ENCODE measurements at regions not wholly inside any gene's neighbourhood (a gene's known extent, or its start where the extent isn't known, plus 50 kb on each side); places are given as distances from the start of the nearest gene placed in this dataset.

- Histone ChIP-seq H3K27ac (ENCODE audit: low read depth in 1 of 2, low read length in 1 of 2) (no peak overlapping the region), H3K9me3 (ENCODE audit: control insufficient read depth in 4 of 4, insufficient read depth in 3 of 4, low read length in 3 of 4) (no peaks in the 10 kb centered on the region), H3K36me3 (ENCODE audit: control insufficient read depth in 4 of 4, insufficient read depth in 4 of 4, low read length in 4 of 4) (no peaks in the 10 kb centered on the region), H3K4me1 (ENCODE audit: control insufficient read depth in 5 of 5, insufficient read depth in 5 of 5, low read length in 5 of 5) (peaks cover 0 to 28% (median 0%) of the 10 kb centered on the region in 5 donors), H3K27me3 (ENCODE audit: control insufficient read depth in 3 of 3, insufficient read depth in 3 of 3, low read length in 2 of 3) (no peaks in the 10 kb centered on the region), H3K4me3 (no peak overlapping the region), H3K9ac (ENCODE audit: insufficient read depth in 1 of 2, low read length in 2 of 2) (no peak overlapping the region)
- 82 to 91% methylated on average over 4 of the region's 4 CpGs for WGBS, 2 donors
- DNase-seq (no peak), ATAC-seq (ENCODE audit: insufficient read depth, low FRiP score) (no peak)
- no peak for TF ChIP-seq CTCF (IDR thresholded peaks at IDR 0.05; ENCODE audit: control extremely low read depth, extremely low read depth)
Measured at GRCh38 chr12:42960087-42960527, 370.6 kb upstream of the PRICKLE1 start.

- Histone ChIP-seq H3K9ac (ENCODE audit: insufficient read depth in 1 of 2, low read length in 2 of 2) (no peak overlapping the region), H3K27me3 (ENCODE audit: control insufficient read depth in 3 of 3, insufficient read depth in 3 of 3, low read length in 2 of 3) (no peaks in the 10 kb centered on the region), H3K27ac (ENCODE audit: low read depth in 1 of 2, low read length in 1 of 2) (no peak overlapping the region), H3K4me3 (no peak overlapping the region), H3K9me3 (ENCODE audit: control insufficient read depth in 4 of 4, insufficient read depth in 3 of 4, low read length in 3 of 4) (no peaks in the 10 kb centered on the region), H3K4me1 (ENCODE audit: control insufficient read depth in 5 of 5, insufficient read depth in 5 of 5, low read length in 5 of 5) (peaks cover 0 to 18% (median 0%) of the 10 kb centered on the region in 5 donors), H3K36me3 (ENCODE audit: control insufficient read depth in 4 of 4, insufficient read depth in 4 of 4, low read length in 4 of 4) (no peaks in the 10 kb centered on the region)
- ATAC-seq (ENCODE audit: insufficient read depth, low FRiP score) (no peak), DNase-seq (no peak)
- no peak for TF ChIP-seq CTCF (IDR thresholded peaks at IDR 0.05; ENCODE audit: control extremely low read depth, extremely low read depth)
- WGBS, 2 donors, result 77 to 82% methylated on average over 1 of the region's 1 CpG
Measured at GRCh38 chr12:42958291-42958674, 368.7 kb upstream of the PRICKLE1 start.

GRCh38 chr12:42957561-42958290, 368.2 kb upstream of the PRICKLE1 start:
- no peak for TF ChIP-seq CTCF (IDR thresholded peaks at IDR 0.05; ENCODE audit: control extremely low read depth, extremely low read depth)
- ATAC-seq (ENCODE audit: insufficient read depth, low FRiP score), result no peak
- Histone ChIP-seq H3K4me1 (ENCODE audit: control insufficient read depth in 5 of 5, insufficient read depth in 5 of 5, low read length in 5 of 5) (peaks cover 0 to 13% (median 0%) of the 10 kb centered on the region in 5 donors), H3K27ac (ENCODE audit: low read depth in 1 of 2, low read length in 1 of 2) (no peak overlapping the region), H3K4me3 (no peak overlapping the region), H3K36me3 (ENCODE audit: control insufficient read depth in 4 of 4, insufficient read depth in 4 of 4, low read length in 4 of 4) (no peaks in the 10 kb centered on the region), H3K9me3 (ENCODE audit: control insufficient read depth in 4 of 4, insufficient read depth in 3 of 4, low read length in 3 of 4) (no peaks in the 10 kb centered on the region), H3K9ac (ENCODE audit: insufficient read depth in 1 of 2, low read length in 2 of 2) (no peak overlapping the region), H3K27me3 (ENCODE audit: control insufficient read depth in 3 of 3, insufficient read depth in 3 of 3, low read length in 2 of 3) (no peaks in the 10 kb centered on the region)
- DNase-seq, result no peak
- 19 to 44% methylated on average over 1 of the region's 1 CpG for WGBS, 2 donors

Data from lung (tissue), 11 donors.